ENCODE measurements at regions not wholly inside any gene's neighbourhood (a gene's known extent, or its start where the extent isn't known, plus 50 kb on each side); places are given as distances from the start of the nearest gene placed in this dataset.

DNA sequence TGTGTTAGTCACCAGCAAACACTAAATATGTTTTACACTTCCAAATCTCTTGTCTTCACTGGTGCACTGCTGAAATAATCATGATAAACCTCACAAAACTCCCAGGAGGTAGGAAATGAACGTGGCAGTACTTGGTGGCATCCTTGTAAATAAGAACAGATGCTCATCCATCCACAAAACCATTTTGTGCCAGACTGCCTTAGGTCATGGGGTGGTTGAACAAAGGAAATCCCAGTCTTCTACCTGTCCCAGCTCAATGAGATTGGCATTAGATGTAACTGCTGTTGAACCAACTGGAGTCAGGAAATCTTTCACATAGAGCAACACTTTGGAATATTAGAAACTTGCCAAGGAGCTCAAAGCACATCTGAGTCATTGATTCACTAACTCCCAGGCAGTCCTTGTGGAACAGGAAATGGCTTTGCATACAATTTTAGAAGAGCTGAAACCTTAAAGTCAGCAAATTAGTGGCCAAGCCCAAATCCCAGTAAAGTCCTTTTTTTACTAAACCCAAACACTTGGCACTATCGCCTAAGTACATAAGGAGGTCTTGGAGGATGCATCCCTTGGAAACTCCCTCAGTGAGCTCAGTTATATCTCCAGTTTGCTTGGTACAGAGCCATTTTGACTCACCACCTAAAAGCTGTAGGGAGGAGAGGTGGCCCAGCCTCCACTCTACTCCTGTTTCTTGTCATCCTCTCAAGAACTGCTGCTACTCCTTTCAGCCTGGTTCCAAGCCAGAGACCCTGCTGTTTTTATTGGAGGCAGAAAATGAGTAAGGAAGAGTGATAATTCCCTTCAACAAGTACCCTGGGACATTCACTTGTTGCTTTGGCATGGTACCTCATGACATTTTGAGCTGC lies 208.0 kb downstream of the NOVA1 start:
- TF ChIP-seq, protein P1, sequence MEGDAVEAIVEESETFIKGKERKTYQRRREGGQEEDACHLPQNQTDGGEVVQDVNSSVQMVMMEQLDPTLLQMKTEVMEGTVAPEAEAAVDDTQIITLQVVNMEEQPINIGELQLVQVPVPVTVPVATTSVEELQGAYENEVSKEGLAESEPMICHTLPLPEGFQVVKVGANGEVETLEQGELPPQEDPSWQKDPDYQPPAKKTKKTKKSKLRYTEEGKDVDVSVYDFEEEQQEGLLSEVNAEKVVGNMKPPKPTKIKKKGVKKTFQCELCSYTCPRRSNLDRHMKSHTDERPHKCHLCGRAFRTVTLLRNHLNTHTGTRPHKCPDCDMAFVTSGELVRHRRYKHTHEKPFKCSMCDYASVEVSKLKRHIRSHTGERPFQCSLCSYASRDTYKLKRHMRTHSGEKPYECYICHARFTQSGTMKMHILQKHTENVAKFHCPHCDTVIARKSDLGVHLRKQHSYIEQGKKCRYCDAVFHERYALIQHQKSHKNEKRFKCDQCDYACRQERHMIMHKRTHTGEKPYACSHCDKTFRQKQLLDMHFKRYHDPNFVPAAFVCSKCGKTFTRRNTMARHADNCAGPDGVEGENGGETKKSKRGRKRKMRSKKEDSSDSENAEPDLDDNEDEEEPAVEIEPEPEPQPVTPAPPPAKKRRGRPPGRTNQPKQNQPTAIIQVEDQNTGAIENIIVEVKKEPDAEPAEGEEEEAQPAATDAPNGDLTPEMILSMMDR (IDR thresholded peaks at IDR 0.05 in 8 of 11, conservative IDR thresholded peaks at IDR 0.05 in 3 of 11) = no peak
- no peak for TF ChIP-seq POLR2A (IDR thresholded peaks at IDR 0.05)
- no peak for TF ChIP-seq POLR2AphosphoS5 (IDR thresholded peaks at IDR 0.05)
